Mesenchymal stem cell (in vitro differentiated cells and primary cell): ENCODE measurements at regions not wholly inside any gene's neighbourhood (a gene's known extent, or its start where the extent isn't known, plus 50 kb on each side); places are given as distances from the start of the nearest gene placed in this dataset.

ENCODE experiments used
- DNase-seq: peaks from one replicate; pipeline ENCODE4 v3.0.0-alpha.2; 2013
- H2AFZ ChIP-seq: one replicate; pipeline ENCODE4 v1.6.1; 2013; ENCODE audit warnings: low read depth, mild to moderate bottlenecking, control low read depth, inconsistent platforms, low read length, moderate library complexity
- H2AK5ac ChIP-seq: 2 replicates; pipeline ENCODE4 v1.6.1; 2013; ENCODE audit warnings: low read length, moderate library complexity, mild to moderate bottlenecking, inconsistent platforms; ENCODE audit not compliant: severe bottlenecking
- H2BK120ac ChIP-seq: one replicate; pipeline ENCODE4 v1.6.1; 2013; ENCODE audit warnings: low read depth, mild to moderate bottlenecking, inconsistent platforms, low read length, moderate library complexity
- H2BK12ac ChIP-seq, 2 experiments: one replicate each; pipeline ENCODE4 v1.6.1; 2013; ENCODE audit warnings: inconsistent platforms in 2 of 2, low read length in 2 of 2, mild to moderate bottlenecking in 2 of 2, moderate library complexity in 2 of 2, control low read depth in 1 of 2
- H2BK15ac ChIP-seq: one replicate; pipeline ENCODE4 v1.6.1; 2013; ENCODE audit warnings: mild to moderate bottlenecking, low read depth, inconsistent platforms; ENCODE audit not compliant: poor library complexity, severe bottlenecking
- H2BK5ac ChIP-seq: 2 replicates; pipeline ENCODE4 v1.6.1; 2013; ENCODE audit warnings: low read depth, mild to moderate bottlenecking, low read length, control low read depth, inconsistent platforms; ENCODE audit not compliant: poor library complexity, severe bottlenecking
- H3K14ac ChIP-seq, 2 experiments: one replicate each; pipeline ENCODE4 v1.6.1; 2013; ENCODE audit warnings: inconsistent platforms in 2 of 2, low read length in 2 of 2, control low read depth in 1 of 2, mild to moderate bottlenecking in 1 of 2, moderate library complexity in 1 of 2
- H3K18ac ChIP-seq, 2 experiments: one replicate each; pipeline ENCODE4 v1.6.1; 2013; ENCODE audit warnings: inconsistent platforms in 2 of 2, low read length in 2 of 2, control low read depth in 1 of 2, low read depth in 1 of 2, mild to moderate bottlenecking in 1 of 2
- H3K23ac ChIP-seq, 2 experiments: one replicate each; pipeline ENCODE4 v1.6.1; 2013; ENCODE audit warnings: inconsistent platforms in 2 of 2, low read length in 2 of 2, mild to moderate bottlenecking in 2 of 2, moderate library complexity in 2 of 2, control low read depth in 1 of 2
- H3K27ac ChIP-seq: 2 replicates; pipeline ENCODE4 v1.5.1; 2013; ENCODE audit warnings: mild to moderate bottlenecking, moderate library complexity, low read length, control low read depth, inconsistent platforms; ENCODE audit not compliant: poor library complexity, severe bottlenecking
- H3K27me3 ChIP-seq, 2 experiments: 2 replicates each; pipeline versions ENCODE4 v1.6.1 to v1.7.0; 2013; ENCODE audit warnings: low read length in 2 of 2, mild to moderate bottlenecking in 2 of 2, moderate library complexity in 2 of 2, control low read depth in 1 of 2, inconsistent platforms in 1 of 2; ENCODE audit not compliant: control insufficient read depth in 1 of 2, insufficient read depth in 1 of 2
- H3K36me3 ChIP-seq, 2 experiments: 2 replicates each; pipeline versions ENCODE4 v1.6.1 to v1.7.0; 2013; ENCODE audit warnings: low read length in 2 of 2, control low read depth in 1 of 2, inconsistent platforms in 1 of 2, low read depth in 1 of 2, mild to moderate bottlenecking in 1 of 2; ENCODE audit not compliant: insufficient read depth in 2 of 2, control insufficient read depth in 1 of 2
- H3K4ac ChIP-seq, 2 experiments: one replicate each; pipeline ENCODE4 v1.6.1; 2013; ENCODE audit warnings: inconsistent platforms in 2 of 2, low read length in 2 of 2, mild to moderate bottlenecking in 2 of 2, moderate library complexity in 2 of 2, control low read depth in 1 of 2, low read depth in 1 of 2
- H3K4me1 ChIP-seq: 2 replicates; pipeline ENCODE4 v1.6.1; 2013; ENCODE audit warnings: low read depth, low read length, control low read depth; ENCODE audit not compliant: control insufficient read depth, insufficient read depth
- H3K4me2 ChIP-seq: 2 replicates; pipeline ENCODE4 v1.6.1; 2013; ENCODE audit warnings: low read length, mild to moderate bottlenecking, inconsistent platforms; ENCODE audit not compliant: poor library complexity, severe bottlenecking
- H3K4me3 ChIP-seq, 2 experiments: 2 replicates each; pipeline versions ENCODE4 v1.5.1 to v1.7.0; 2013; ENCODE audit warnings: low read length in 2 of 2, mild to moderate bottlenecking in 2 of 2, control low read depth in 1 of 2, low read depth in 1 of 2; ENCODE audit not compliant: insufficient read depth in 1 of 2
- H3K79me1 ChIP-seq: replicated peaks from 2 replicates; pipeline ENCODE4 v1.6.1; 2013; ENCODE audit warnings: mild to moderate bottlenecking, control low read depth, low read length, inconsistent platforms; ENCODE audit not compliant: poor library complexity, severe bottlenecking
- H3K9ac ChIP-seq: 2 replicates; pipeline ENCODE4 v1.7.0; 2013; ENCODE audit warnings: mild to moderate bottlenecking, low read length, moderate library complexity
- H3K9me3 ChIP-seq: 2 replicates; pipeline ENCODE4 v1.7.0; 2013; ENCODE audit warnings: mild to moderate bottlenecking, low read length; ENCODE audit not compliant: control insufficient read depth
- H4K8ac ChIP-seq: one replicate; pipeline ENCODE4 v1.6.1; 2013; ENCODE audit warnings: inconsistent platforms, mild to moderate bottlenecking, low read length, moderate library complexity
- H4K91ac ChIP-seq: one replicate; pipeline ENCODE4 v1.6.1; 2013; ENCODE audit warnings: mild to moderate bottlenecking, low read length, inconsistent platforms
- WGBS: methylation state at CpG from one replicate; pipeline ENCODE4 v1.1.7; 2013; ENCODE audit warnings: mixed read lengths; 5-methylcytosine and 5-hydroxymethylcytosine counted together

- peak overlapping the region; percentile 92 for H3K27ac ChIP-seq
- H2AK5ac ChIP-seq = peak overlapping the region; percentile 93
- H3K4me1 ChIP-seq = peaks cover 6% of the 10 kb centered on the region
- peak overlapping the region; percentile 54 for H4K8ac ChIP-seq
- no peaks in the 10 kb centered on the region for H3K27me3 ChIP-seq
- peak; percentile 51 for DNase-seq
- no peak overlapping the region for H3K4me3 ChIP-seq
- H2BK5ac ChIP-seq = peak overlapping the region; percentile 85
- peak overlapping the region in 1 of 2 experiments; percentile 36 for H3K14ac ChIP-seq
- no peaks in the 10 kb centered on the region for H3K79me1 ChIP-seq
- H2BK120ac ChIP-seq = peak overlapping the region; percentile 49
- H2BK12ac ChIP-seq = peak overlapping the region in 1 of 2 experiments; percentile 94
- 85% methylated on average over 2 of the region's 2 CpGs for WGBS
- H3K4me2 ChIP-seq = no peak overlapping the region
- H3K36me3 ChIP-seq = no peaks in the 10 kb centered on the region
- no peak overlapping the region for H4K91ac ChIP-seq
- no peak overlapping the region for H2BK15ac ChIP-seq
- no peak overlapping the region for H3K23ac ChIP-seq
- peak overlapping the region; percentile 10 for H2AFZ ChIP-seq
- H3K18ac ChIP-seq = peak overlapping the region in 1 of 2 experiments; percentile 54
- peak overlapping the region; percentile 71 for H3K9ac ChIP-seq
- H3K9me3 ChIP-seq = no peaks in the 10 kb centered on the region
- H3K4ac ChIP-seq = peak overlapping the region in 1 of 2 experiments; percentile 24
These were observed 74.3 kb downstream of the TNFSF18 start for GRCh38 chr1:172976222-172977041.

- 50% methylated on average over 2 of the region's 5 CpGs for WGBS
- no peak overlapping the region for H2BK15ac ChIP-seq
- no peak overlapping the region for H3K14ac ChIP-seq
- H2BK5ac ChIP-seq = no peak overlapping the region
- no peak overlapping the region for H4K8ac ChIP-seq
- no peak overlapping the region for H3K4me2 ChIP-seq
- H2BK12ac ChIP-seq = no peak overlapping the region
- no peak for DNase-seq
- no peak overlapping the region for H2AFZ ChIP-seq
- H3K27me3 ChIP-seq = no peaks in the 10 kb centered on the region
- no peak overlapping the region for H3K23ac ChIP-seq
- no peaks in the 10 kb centered on the region for H3K79me1 ChIP-seq
- no peak overlapping the region for H3K4me3 ChIP-seq
- H2BK120ac ChIP-seq = no peak overlapping the region
- H3K36me3 ChIP-seq = no peaks in the 10 kb centered on the region
- peak overlapping the region; percentile 92 for H3K27ac ChIP-seq
- no peak overlapping the region for H2AK5ac ChIP-seq
- no peak overlapping the region for H3K4ac ChIP-seq
- H3K9ac ChIP-seq = no peak overlapping the region
- H3K18ac ChIP-seq = peak overlapping the region in 1 of 2 experiments; percentile 29
- no peaks in the 10 kb centered on the region for H3K9me3 ChIP-seq
- H4K91ac ChIP-seq = no peak overlapping the region
- H3K4me1 ChIP-seq = peaks cover 2% of the 10 kb centered on the region
These were observed 73.3 kb downstream of the TNFSF18 start for GRCh38 chr1:172977296-172978017.

- no peak overlapping the region for H2AFZ ChIP-seq
- H3K4me3 ChIP-seq = no peak overlapping the region
- no peak overlapping the region for H2BK5ac ChIP-seq
- no peaks in the 10 kb centered on the region for H3K79me1 ChIP-seq
- no peak overlapping the region for H3K4me2 ChIP-seq
- no peak overlapping the region for H2AK5ac ChIP-seq
- H4K8ac ChIP-seq = no peak overlapping the region
- no peak overlapping the region for H2BK12ac ChIP-seq
- H3K18ac ChIP-seq = peak overlapping the region in 1 of 2 experiments; percentile 9
- H3K9ac ChIP-seq = no peak overlapping the region
- H2BK120ac ChIP-seq = no peak overlapping the region
- H3K9me3 ChIP-seq = no peaks in the 10 kb centered on the region
- no peak overlapping the region for H4K91ac ChIP-seq
- H3K27me3 ChIP-seq = no peaks in the 10 kb centered on the region
- no peak overlapping the region for H3K23ac ChIP-seq
- no peak overlapping the region for H3K4ac ChIP-seq
- 96% methylated on average over 1 of the region's 3 CpGs for WGBS
- peaks cover 2% of the 10 kb centered on the region for H3K4me1 ChIP-seq
- DNase-seq = no peak
- H3K27ac ChIP-seq = no peak overlapping the region
- no peaks in the 10 kb centered on the region for H3K36me3 ChIP-seq
- no peak overlapping the region for H2BK15ac ChIP-seq
- no peak overlapping the region for H3K14ac ChIP-seq
These were observed 72.1 kb downstream of the TNFSF18 start for GRCh38 chr1:172978595-172978994.

GRCh38 chr1:172979828-172980227, 70.9 kb downstream of the TNFSF18 start:
- H4K91ac ChIP-seq = no peak overlapping the region
- H3K27ac ChIP-seq = no peak overlapping the region
- H3K36me3 ChIP-seq = no peaks in the 10 kb centered on the region
- no peak for DNase-seq
- WGBS = 43% methylated on average over 1 of the region's 3 CpGs
- no peak overlapping the region for H3K23ac ChIP-seq
- H3K9me3 ChIP-seq = no peaks in the 10 kb centered on the region
- H3K18ac ChIP-seq = no peak overlapping the region
- H2BK15ac ChIP-seq = no peak overlapping the region
- no peak overlapping the region for H3K4ac ChIP-seq
- peaks cover 2% of the 10 kb centered on the region for H3K4me1 ChIP-seq
- H2AK5ac ChIP-seq = no peak overlapping the region
- no peaks in the 10 kb centered on the region for H3K79me1 ChIP-seq
- H3K14ac ChIP-seq = no peak overlapping the region
- no peak overlapping the region for H2BK5ac ChIP-seq
- no peak overlapping the region for H2BK12ac ChIP-seq
- H4K8ac ChIP-seq = no peak overlapping the region
- H3K27me3 ChIP-seq = no peaks in the 10 kb centered on the region
- no peak overlapping the region for H2AFZ ChIP-seq
- H2BK120ac ChIP-seq = no peak overlapping the region
- H3K9ac ChIP-seq = no peak overlapping the region
- no peak overlapping the region for H3K4me2 ChIP-seq
- H3K4me3 ChIP-seq = no peak overlapping the region
